NCI-H748 (cell line): ENCODE measurements at regions not wholly inside any gene's neighbourhood (a gene's known extent, or its start where the extent isn't known, plus 50 kb on each side); places are given as distances from the start of the nearest gene placed in this dataset.

Source experiments
- DNase-seq: peaks from one replicate; lab custom pipeline; 2025; ENCODE audit not compliant: unreplicated experiment; lab: John Stamatoyannopoulos, UW

- DNase-seq: no peak
Observed at GRCh38 chr20:60410618-60411264, 452.5 kb downstream of the CDH26 start.

GRCh38 chr20:60411813-60412212 is 453.6 kb downstream of the CDH26 start:
- no peak for DNase-seq

- DNase-seq: no peak
Observed at GRCh38 chr20:60420676-60421229, 462.5 kb downstream of the CDH26 start.

- no peak for DNase-seq
Observed at GRCh38 chr20:60422848-60423247, 464.6 kb downstream of the CDH26 start.

- no peak for DNase-seq
Observed at GRCh38 chr20:60424267-60424902, 466.2 kb downstream of the CDH26 start.

- no peak for DNase-seq
Observed at GRCh38 chr20:60427516-60427915, 469.3 kb downstream of the CDH26 start.

GRCh38 chr20:60428651-60429050 is 470.4 kb downstream of the CDH26 start:
- DNase-seq: no peak

GRCh38 chr20:60430516-60431001 is 472.3 kb downstream of the CDH26 start:
- DNase-seq: no peak

- no peak for DNase-seq
Observed at GRCh38 chr20:60431349-60431748, 473.1 kb downstream of the CDH26 start.

- no peak for DNase-seq
Observed at GRCh38 chr20:60437418-60437817, 479.2 kb downstream of the CDH26 start.

GRCh38 chr20:60446267-60447111 is 488.3 kb downstream of the CDH26 start:
- no peak for DNase-seq

- DNase-seq: no peak
Observed at GRCh38 chr20:60447703-60448102, 489.5 kb downstream of the CDH26 start.

- peak; percentile 56 for DNase-seq
Observed at GRCh38 chr20:60453388-60454246, 495.4 kb downstream of the CDH26 start.

GRCh38 chr20:60454491-60454890 is 496.3 kb downstream of the CDH26 start:
- DNase-seq: no peak

- DNase-seq: no peak
Observed at GRCh38 chr20:60455272-60455671, 497.0 kb downstream of the CDH26 start.

GRCh38 chr20:60459212-60459611 is 501.0 kb downstream of the CDH26 start:
- DNase-seq: no peak

- no peak for DNase-seq
Observed at GRCh38 chr20:60461993-60462392, 503.8 kb downstream of the CDH26 start.

- DNase-seq: no peak
Observed at GRCh38 chr20:60463798-60464197, 505.6 kb downstream of the CDH26 start.

GRCh38 chr20:60465439-60465838 is 507.2 kb downstream of the CDH26 start:
- no peak for DNase-seq

- DNase-seq: no peak
Observed at GRCh38 chr20:60465993-60466686, 507.9 kb downstream of the CDH26 start.
